Type B pancreatic cell (in vitro differentiated cells): ENCODE measurements at regions not wholly inside any gene's neighbourhood (a gene's known extent, or its start where the extent isn't known, plus 50 kb on each side); places are given as distances from the start of the nearest gene placed in this dataset.
"Not testable (repeated sequence)": the region's sequence is repeated elsewhere in the genome, so short reads cannot be mapped to it uniquely, and the experiment has no call there.

Experiments
- DNase-seq: peaks from one replicate; pipeline ENCODE4 v3.0.0; 2021; ENCODE audit warnings: mixed read lengths; ENCODE audit not compliant: unreplicated experiment; ENCODE audit errors: extremely low spot score
- H3K27ac Mint-ChIP-seq: 2 replicates; pipeline ENCODE4 v1.8.0; 2021; ENCODE audit warnings: mild to moderate bottlenecking, mixed read lengths
- H3K27me3 Mint-ChIP-seq: 2 replicates; pipeline ENCODE4 v1.8.0; 2021; ENCODE audit warnings: mixed read lengths
- H3K36me3 Mint-ChIP-seq: 2 replicates; pipeline ENCODE4 v1.8.0; 2021; ENCODE audit warnings: mixed read lengths
- H3K4me1 Mint-ChIP-seq: one replicate; pipeline ENCODE4 v1.8.0; 2021; ENCODE audit warnings: mixed read lengths; ENCODE audit not compliant: unreplicated experiment
- H3K4me3 Mint-ChIP-seq: 2 replicates; pipeline ENCODE4 v1.8.0; 2021; ENCODE audit warnings: mild to moderate bottlenecking, mixed read lengths
- H3K9me3 Mint-ChIP-seq: 2 replicates; pipeline ENCODE4 v1.8.0; 2021; ENCODE audit warnings: mixed read lengths
- CTCF ChIP-seq: fragments of 200-600 bp; sonication (generic); conservative IDR thresholded peaks from 2 replicates; pipeline ENCODE4 v1.5.0; 2021; ENCODE audit warnings: antibody characterized with exemption, mild to moderate bottlenecking

- Mint-ChIP-seq H3K4me3 (no peak overlapping the region), H3K27ac (no peak overlapping the region), H3K4me1 (peaks cover 5% of the 10 kb centered on the region), H3K36me3 (no peaks in the 10 kb centered on the region), H3K9me3 (no peaks in the 10 kb centered on the region), H3K27me3 (peaks cover 11% of the 10 kb centered on the region)
- TF ChIP-seq CTCF: no peak
- DNase-seq: no peak
These were observed 88.8 kb upstream of the PLD5 start for GRCh38 chr1:242613266-242613815.

- no peak for TF ChIP-seq CTCF
- Mint-ChIP-seq H3K4me3 (no peak overlapping the region), H3K27ac (no peak overlapping the region), H3K4me1 (peaks cover 5% of the 10 kb centered on the region), H3K27me3 (peaks cover 8% of the 10 kb centered on the region), H3K36me3 (no peaks in the 10 kb centered on the region), H3K9me3 (no peaks in the 10 kb centered on the region)
- DNase-seq: no peak
These were observed 85.7 kb upstream of the PLD5 start for GRCh38 chr1:242610209-242610608.

- Mint-ChIP-seq H3K27ac (no peak overlapping the region), H3K9me3 (no peaks in the 10 kb centered on the region), H3K27me3 (peaks cover 9% of the 10 kb centered on the region), H3K4me1 (no peaks in the 10 kb centered on the region), H3K4me3 (no peak overlapping the region), H3K36me3 (no peaks in the 10 kb centered on the region)
- TF ChIP-seq CTCF: no peak
- no peak for DNase-seq
These were observed 81.0 kb upstream of the PLD5 start for GRCh38 chr1:242605521-242605920.

- H3K9me3 Mint-ChIP-seq: peaks cover 6% of the 10 kb centered on the region
- peaks cover 5% of the 10 kb centered on the region for H3K27me3 Mint-ChIP-seq
- H3K4me1 Mint-ChIP-seq: no peaks in the 10 kb centered on the region
- H3K4me3 Mint-ChIP-seq: no peak overlapping the region
- H3K36me3 Mint-ChIP-seq: no peaks in the 10 kb centered on the region
- DNase-seq: no peak
- no peak overlapping the region for H3K27ac Mint-ChIP-seq
- TF ChIP-seq CTCF: no peak
These were observed 77.5 kb upstream of the PLD5 start for GRCh38 chr1:242602001-242602400.

- not testable (repeated sequence) for H3K36me3 Mint-ChIP-seq, H3K27me3 Mint-ChIP-seq, DNase-seq, H3K27ac Mint-ChIP-seq, H3K4me3 Mint-ChIP-seq, H3K9me3 Mint-ChIP-seq, H3K4me1 Mint-ChIP-seq
These were observed 69.3 kb upstream of the PLD5 start for GRCh38 chr1:242593756-242594155.

- Mint-ChIP-seq H3K27me3 (peaks cover 7% of the 10 kb centered on the region), H3K36me3 (no peaks in the 10 kb centered on the region), H3K9me3 (no peaks in the 10 kb centered on the region), H3K27ac (no peak overlapping the region), H3K4me1 (no peaks in the 10 kb centered on the region), H3K4me3 (no peak overlapping the region)
- DNase-seq: no peak
- TF ChIP-seq CTCF: no peak
These were observed 61.8 kb upstream of the PLD5 start for GRCh38 chr1:242586360-242586680.
